ENCODE measurements at regions not wholly inside any gene's neighbourhood (a gene's known extent, or its start where the extent isn't known, plus 50 kb on each side); places are given as distances from the start of the nearest gene placed in this dataset.

DNA sequence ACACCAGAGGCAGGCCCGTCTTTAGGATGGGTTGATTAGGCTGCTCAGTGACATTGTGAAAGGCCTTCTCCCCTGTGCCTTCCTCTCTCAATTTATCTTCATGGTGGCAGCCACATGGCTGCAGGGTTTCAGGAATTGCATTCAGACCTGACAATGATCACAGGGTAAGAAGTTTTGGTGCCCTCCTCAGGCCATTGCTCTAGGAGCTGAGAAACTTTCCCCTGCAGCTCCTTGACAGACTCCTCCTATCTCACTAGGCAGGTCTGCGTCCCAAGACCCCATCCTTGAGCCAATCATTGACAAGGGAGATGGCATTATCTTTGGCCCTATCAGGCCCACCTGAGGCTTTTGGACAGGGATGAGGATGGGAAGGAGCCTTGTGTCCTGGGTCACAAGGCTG lies 57.4 kb upstream of the ANO4 start:
- DNase-seq (ENCODE audit: low spot score in 2 of 2) (no peak), FAIRE-seq (no peak)

DNA sequence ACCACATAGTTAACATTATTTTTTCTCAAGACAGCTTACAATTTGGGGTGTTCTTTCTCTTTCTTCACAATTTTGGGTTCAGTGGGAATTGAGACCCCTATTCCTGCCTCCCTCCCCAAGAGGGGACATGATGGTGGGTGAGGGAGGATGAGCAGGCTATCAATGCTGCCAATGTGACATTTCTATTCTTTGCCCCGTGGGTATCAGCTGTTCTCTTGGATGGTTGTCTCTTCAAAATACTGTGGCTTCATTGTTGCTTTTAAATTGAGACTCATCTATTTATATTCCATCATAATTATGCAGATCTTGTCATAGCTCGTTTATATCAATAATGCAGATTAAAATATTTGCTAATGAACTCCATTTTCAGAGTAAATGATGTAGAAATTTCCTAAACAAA lies 56.5 kb upstream of the ANO4 start:
- no peak for FAIRE-seq
- no peak for DNase-seq (ENCODE audit: low spot score in 2 of 2)

DNA sequence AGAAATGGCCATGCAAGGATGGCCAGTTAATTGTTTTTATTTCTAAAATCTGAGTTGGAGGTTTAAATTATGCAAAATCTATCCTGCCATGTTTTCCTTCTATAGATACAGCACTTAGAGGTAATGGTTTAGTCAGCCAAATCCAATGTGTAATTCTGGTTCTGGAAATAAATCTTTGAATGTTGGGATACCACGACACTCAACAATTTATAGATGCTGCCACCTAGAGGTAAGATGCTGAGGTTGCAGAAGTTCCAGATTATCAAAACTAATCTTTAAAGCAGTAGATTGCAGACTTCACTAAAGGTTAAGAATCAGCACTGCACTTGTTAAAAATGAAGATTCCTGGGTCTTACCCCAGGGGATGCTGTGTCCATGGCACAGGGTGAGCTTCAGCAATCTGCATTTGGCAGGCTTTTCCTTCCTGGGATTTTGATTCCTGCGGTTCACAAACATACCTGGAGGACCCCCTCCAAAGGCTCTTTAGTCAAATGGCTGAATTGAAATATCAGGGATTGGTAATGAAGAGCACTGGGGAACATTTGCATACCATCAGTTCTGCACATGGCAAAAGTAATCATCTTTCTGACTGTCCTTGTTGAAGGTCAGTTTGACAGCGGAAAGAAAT lies 53.4 kb upstream of the ANO4 start:
- FAIRE-seq, result peak; percentile 84

DNA sequence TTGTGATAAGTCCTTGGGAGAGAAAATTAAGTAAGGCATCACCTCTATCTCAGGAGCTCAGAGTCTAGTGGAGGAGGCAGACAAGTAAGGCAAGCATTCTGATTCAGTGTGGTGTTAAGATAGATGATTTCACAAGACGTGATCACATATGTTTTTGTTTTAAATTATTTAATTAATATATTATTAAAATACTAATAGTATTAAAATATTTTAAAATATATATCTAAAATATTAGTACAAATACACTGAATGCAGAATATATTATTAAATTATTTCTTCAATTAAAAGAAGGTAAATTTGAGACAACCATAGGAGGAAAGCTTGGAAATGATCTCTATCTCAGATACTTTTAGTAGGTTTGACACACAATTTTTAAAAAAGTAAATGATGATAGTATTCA lies 51.5 kb upstream of the ANO4 start:
- DNase-seq (ENCODE audit: low spot score in 2 of 2), result no peak
- FAIRE-seq, result peak; percentile 84

More for the DNA sequence above, 53.4 kb upstream of the ANO4 start:
- DNase-seq (ENCODE audit: low spot score in 2 of 2), result peak in 1 of 2 donors; percentile 19
